K562 (cell line): ENCODE measurements at regions not wholly inside any gene's neighbourhood (a gene's known extent, or its start where the extent isn't known, plus 50 kb on each side); places are given as distances from the start of the nearest gene placed in this dataset.

Experiments
- MEF2A ChIP-seq: IDR thresholded peaks from 2 replicates; pipeline ENCODE4 v1.6.1; 2011; ENCODE audit warnings: low read depth, mild to moderate bottlenecking, low read length, moderate library complexity; ENCODE audit not compliant: control insufficient read depth
- MYNN ChIP-seq, 2 experiments: sonication (generic); formaldehyde crosslinking in 1 of 2; IDR thresholded peaks; 2 replicates each; pipeline versions ENCODE4 v1.5.0 to v1.6.1; 2016 to 2020; ENCODE audit warnings: antibody characterized with exemption in 1 of 2, missing genetic modification reagents in 1 of 2
- NFIC ChIP-seq: fragments of 450-650 bp; IDR thresholded peaks from 2 replicates; pipeline ENCODE4 v1.6.1; 2017; ENCODE audit warnings: mild to moderate bottlenecking, inconsistent platforms
- PRPF4 ChIP-seq: fragments of 200-400 bp; formaldehyde crosslinking; IDR thresholded peaks from one replicate; pipeline ENCODE4 v1.6.1; 2017; ENCODE audit warnings: low read length, low read depth, mild to moderate bottlenecking; ENCODE audit not compliant: insufficient read depth, poor library complexity, severe bottlenecking
- XRCC5 ChIP-seq: fragments of 200-400 bp; formaldehyde crosslinking; IDR thresholded peaks from 2 replicates; pipeline ENCODE4 v1.6.1; 2017; ENCODE audit warnings: low read depth, mild to moderate bottlenecking, low read length
- YY1 ChIP-seq, 3 experiments: IDR thresholded peaks; 2 replicates each; pipeline ENCODE4 v1.6.1; 2011; ENCODE audit warnings: low read length in 2 of 3, mild to moderate bottlenecking in 2 of 3, moderate library complexity in 2 of 3, borderline replicate concordance in 1 of 3, control low read depth in 1 of 3, low read depth in 1 of 3; ENCODE audit not compliant: insufficient read depth in 3 of 3, insufficient replicate concordance in 2 of 3, control insufficient read depth in 1 of 3, insufficient read length in 1 of 3; ENCODE audit errors: extremely low read depth in 1 of 3
- ZC3H8 ChIP-seq: fragments of 450-650 bp; IDR thresholded peaks from 2 replicates; pipeline ENCODE4 v1.6.1; 2017
- TF ChIP-seq, protein P1 (sequence below): fragments of 250-450 bp; sonication (Bioruptor Pico); IDR thresholded peaks from 2 replicates; pipeline ENCODE4 v1.4.0; 2020; ENCODE audit warnings: mild to moderate bottlenecking, moderate library complexity, borderline replicate concordance
- TF ChIP-seq, protein P2 (sequence below): fragments of 450-650 bp; formaldehyde crosslinking; IDR thresholded peaks from 2 replicates; pipeline ENCODE4 v1.4.0; 2022; ENCODE audit warnings: missing genetic modification characterization
- TF ChIP-seq, protein P3 (sequence below): fragments of 250-450 bp; sonication (Bioruptor Pico); IDR thresholded peaks from 2 replicates; pipeline ENCODE4 v1.5.0; 2020; ENCODE audit warnings: mild to moderate bottlenecking, borderline replicate concordance

DNA sequence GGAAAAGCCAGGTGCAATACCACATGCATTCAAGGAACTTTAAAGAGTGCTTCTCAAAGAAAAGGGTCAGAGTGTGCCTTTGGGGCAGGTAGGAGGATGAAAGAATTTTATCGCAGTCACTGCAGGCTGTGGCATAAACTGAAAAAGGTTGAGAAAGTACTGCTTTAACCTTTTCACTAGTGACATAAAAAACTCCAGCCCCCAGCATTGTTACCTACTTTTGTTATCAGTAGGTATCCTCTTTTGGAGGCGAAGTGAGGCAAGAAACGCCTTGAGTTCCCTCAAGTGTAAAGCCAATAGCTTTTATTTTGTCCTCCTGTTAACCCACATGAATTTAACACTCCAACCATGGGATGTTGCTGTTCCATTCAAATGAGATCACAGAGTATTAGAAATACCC is 64.7 kb upstream of the CHD1 start (continued):
- TF ChIP-seq, protein P1, sequence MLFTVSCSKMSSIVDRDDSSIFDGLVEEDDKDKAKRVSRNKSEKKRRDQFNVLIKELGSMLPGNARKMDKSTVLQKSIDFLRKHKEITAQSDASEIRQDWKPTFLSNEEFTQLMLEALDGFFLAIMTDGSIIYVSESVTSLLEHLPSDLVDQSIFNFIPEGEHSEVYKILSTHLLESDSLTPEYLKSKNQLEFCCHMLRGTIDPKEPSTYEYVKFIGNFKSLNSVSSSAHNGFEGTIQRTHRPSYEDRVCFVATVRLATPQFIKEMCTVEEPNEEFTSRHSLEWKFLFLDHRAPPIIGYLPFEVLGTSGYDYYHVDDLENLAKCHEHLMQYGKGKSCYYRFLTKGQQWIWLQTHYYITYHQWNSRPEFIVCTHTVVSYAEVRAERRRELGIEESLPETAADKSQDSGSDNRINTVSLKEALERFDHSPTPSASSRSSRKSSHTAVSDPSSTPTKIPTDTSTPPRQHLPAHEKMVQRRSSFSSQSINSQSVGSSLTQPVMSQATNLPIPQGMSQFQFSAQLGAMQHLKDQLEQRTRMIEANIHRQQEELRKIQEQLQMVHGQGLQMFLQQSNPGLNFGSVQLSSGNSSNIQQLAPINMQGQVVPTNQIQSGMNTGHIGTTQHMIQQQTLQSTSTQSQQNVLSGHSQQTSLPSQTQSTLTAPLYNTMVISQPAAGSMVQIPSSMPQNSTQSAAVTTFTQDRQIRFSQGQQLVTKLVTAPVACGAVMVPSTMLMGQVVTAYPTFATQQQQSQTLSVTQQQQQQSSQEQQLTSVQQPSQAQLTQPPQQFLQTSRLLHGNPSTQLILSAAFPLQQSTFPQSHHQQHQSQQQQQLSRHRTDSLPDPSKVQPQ (CRISPR knock-in tag), result no peak
- TF ChIP-seq, protein P2, sequence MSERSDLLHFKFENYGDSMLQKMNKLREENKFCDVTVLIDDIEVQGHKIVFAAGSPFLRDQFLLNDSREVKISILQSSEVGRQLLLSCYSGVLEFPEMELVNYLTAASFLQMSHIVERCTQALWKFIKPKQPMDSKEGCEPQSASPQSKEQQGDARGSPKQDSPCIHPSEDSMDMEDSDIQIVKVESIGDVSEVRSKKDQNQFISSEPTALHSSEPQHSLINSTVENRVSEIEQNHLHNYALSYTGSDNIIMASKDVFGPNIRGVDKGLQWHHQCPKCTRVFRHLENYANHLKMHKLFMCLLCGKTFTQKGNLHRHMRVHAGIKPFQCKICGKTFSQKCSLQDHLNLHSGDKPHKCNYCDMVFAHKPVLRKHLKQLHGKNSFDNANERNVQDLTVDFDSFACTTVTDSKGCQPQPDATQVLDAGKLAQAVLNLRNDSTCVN (CRISPR knock-in tag), result no peak
- TF ChIP-seq, protein P3, sequence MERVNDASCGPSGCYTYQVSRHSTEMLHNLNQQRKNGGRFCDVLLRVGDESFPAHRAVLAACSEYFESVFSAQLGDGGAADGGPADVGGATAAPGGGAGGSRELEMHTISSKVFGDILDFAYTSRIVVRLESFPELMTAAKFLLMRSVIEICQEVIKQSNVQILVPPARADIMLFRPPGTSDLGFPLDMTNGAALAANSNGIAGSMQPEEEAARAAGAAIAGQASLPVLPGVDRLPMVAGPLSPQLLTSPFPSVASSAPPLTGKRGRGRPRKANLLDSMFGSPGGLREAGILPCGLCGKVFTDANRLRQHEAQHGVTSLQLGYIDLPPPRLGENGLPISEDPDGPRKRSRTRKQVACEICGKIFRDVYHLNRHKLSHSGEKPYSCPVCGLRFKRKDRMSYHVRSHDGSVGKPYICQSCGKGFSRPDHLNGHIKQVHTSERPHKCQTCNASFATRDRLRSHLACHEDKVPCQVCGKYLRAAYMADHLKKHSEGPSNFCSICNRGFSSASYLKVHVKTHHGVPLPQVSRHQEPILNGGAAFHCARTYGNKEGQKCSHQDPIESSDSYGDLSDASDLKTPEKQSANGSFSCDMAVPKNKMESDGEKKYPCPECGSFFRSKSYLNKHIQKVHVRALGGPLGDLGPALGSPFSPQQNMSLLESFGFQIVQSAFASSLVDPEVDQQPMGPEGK (CRISPR knock-in tag), result no peak
- TF ChIP-seq PRPF4 (no peak), MEF2A (no peak), ZC3H8 (no peak), YY1 (IDR thresholded peaks at IDR 0.05; ENCODE audit: borderline replicate concordance in 1 of 3, control insufficient read depth in 1 of 3, extremely low read depth in 1 of 3, insufficient read depth in 3 of 3, insufficient read length in 1 of 3, insufficient replicate concordance in 2 of 3, low read depth in 1 of 3, low read length in 2 of 3) (no peak), MYNN (IDR thresholded peaks at IDR 0.05) (no peak), MYNN (CRISPR knock-in tag; IDR thresholded peaks at IDR 0.05) (no peak), NFIC (no peak), XRCC5 (no peak)
- TF ChIP-seq, all 486 proteins: peak for 0
